Caco-2 (cell line): ENCODE measurements at regions not wholly inside any gene's neighbourhood (a gene's known extent, or its start where the extent isn't known, plus 50 kb on each side); places are given as distances from the start of the nearest gene placed in this dataset.
"Not testable (repeated sequence)": the region's sequence is repeated elsewhere in the genome, so short reads cannot be mapped to it uniquely, and the experiment has no call there.

Source experiments
- BruUV-seq: library from RNA; stranded (reverse); fragments of 400-500 nt; replicated peaks from 2 replicates; lab custom pipeline; 2021; lab: Mats Ljungman, UMichigan
- CTCF ChIA-PET: fragments of 300-600 bp; sonication (Branson Sonifier 250); formaldehyde crosslinking; loops from one replicate; lab custom pipeline; 2022; ENCODE audit warnings: antibody characterized with exemption; lab: Charles Lee
- POLR2A ChIA-PET: fragments of 300-600 bp; sonication (Branson Sonifier 250); formaldehyde crosslinking; loops from one replicate; lab custom pipeline; 2022; ENCODE audit warnings: antibody characterized with exemption; lab: Charles Lee
- DNase-seq, 2 experiments: peaks; one replicate each; pipeline versions ENCODE4 v3.0.0 to v3.0.0-alpha.2; 2020 to 2022
- H3K27me3 ChIP-seq: replicated peaks from 2 replicates; pipeline ENCODE4 v1.6.0; 2011; ENCODE audit warnings: low read length; ENCODE audit not compliant: control insufficient read depth, insufficient read depth
- H3K36me3 ChIP-seq: 2 replicates; pipeline ENCODE4 v1.5.1; 2011; ENCODE audit warnings: low read length; ENCODE audit not compliant: control insufficient read depth, insufficient read depth
- H3K4me1 ChIP-seq: fragments of 250-450 bp; sonication (Bioruptor Pico); 2 replicates; pipeline ENCODE4 v1.5.1; 2020; ENCODE audit warnings: mild to moderate bottlenecking
- H3K4me3 ChIP-seq: 2 replicates; pipeline ENCODE4 v1.5.1; 2011; ENCODE audit warnings: low read depth, mild to moderate bottlenecking, control low read depth, low read length
- H3K9me3 ChIP-seq: fragments of 250-450 bp; sonication (Bioruptor Pico); 2 replicates; pipeline ENCODE4 v1.5.1; 2020; ENCODE audit warnings: mild to moderate bottlenecking, moderate library complexity
- H3K27ac Mint-ChIP-seq: one replicate; pipeline ENCODE4 v1.8.0; 2022; ENCODE audit warnings: mixed read lengths; ENCODE audit not compliant: unreplicated experiment
- H3K27me3 Mint-ChIP-seq: one replicate; pipeline ENCODE4 v1.8.0; 2022; ENCODE audit warnings: mixed read lengths; ENCODE audit not compliant: insufficient read depth, unreplicated experiment
- H3K36me3 Mint-ChIP-seq: one replicate; pipeline ENCODE4 v1.8.0; 2022; ENCODE audit warnings: mild to moderate bottlenecking, mixed read lengths; ENCODE audit not compliant: insufficient read depth, unreplicated experiment
- H3K4me1 Mint-ChIP-seq: one replicate; pipeline ENCODE4 v1.8.0; 2022; ENCODE audit warnings: low read depth, mixed read lengths; ENCODE audit not compliant: unreplicated experiment
- H3K4me3 Mint-ChIP-seq: one replicate; pipeline ENCODE4 v1.8.0; 2022; ENCODE audit warnings: mild to moderate bottlenecking, moderate library complexity, mixed read lengths; ENCODE audit not compliant: unreplicated experiment
- H3K9me3 Mint-ChIP-seq: one replicate; pipeline ENCODE4 v1.8.0; 2022; ENCODE audit warnings: mixed read lengths; ENCODE audit not compliant: unreplicated experiment
- intact Hi-C: fragments of 100-400 bp; cut with micrococcal nuclease; formaldehyde crosslinking; loops from one replicate; pipeline ENCODE4 v1.10.0; 2022; ENCODE audit not compliant: unreplicated experiment
- TF ChIP-seq, protein P1 (sequence below), 2 experiments: fragments of 200-600 bp in 1 of 2; IDR thresholded peaks; 1 replicate in 1 of 2; 2 replicates in 1 of 2; pipeline versions ENCODE4 v1.5.1 to v1.8.0; 2011 to 2022; ENCODE audit warnings: antibody characterized with exemption in 1 of 2, control low read depth in 1 of 2, inconsistent platforms in 1 of 2, low read depth in 1 of 2, low read length in 1 of 2, mild to moderate bottlenecking in 1 of 2, moderate library complexity in 1 of 2; ENCODE audit not compliant: insufficient read depth in 1 of 2, severe bottlenecking in 1 of 2, unreplicated experiment in 1 of 2

DNA sequence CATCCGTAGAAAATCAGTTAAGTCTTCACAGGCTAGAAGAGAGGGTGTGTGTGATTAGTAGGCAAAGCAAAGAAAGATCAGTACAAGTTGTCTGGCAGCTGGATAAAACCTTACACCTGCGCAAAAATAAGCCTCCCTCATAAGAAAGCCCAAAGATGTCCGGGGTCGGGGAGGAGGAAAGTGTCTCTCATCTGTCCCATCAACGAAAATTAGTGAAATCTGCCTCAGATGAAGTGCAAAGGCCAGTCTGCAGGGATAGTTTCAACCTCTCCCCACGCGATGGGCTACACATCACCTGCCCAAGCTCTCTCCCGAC is 333.9 kb downstream of the SRGAP2C start:
- Mint-ChIP-seq H3K36me3 (no peaks in the 10 kb centered on the region), H3K27ac (no peak overlapping the region)
- intact Hi-C loops, result no loop called here

DNA sequence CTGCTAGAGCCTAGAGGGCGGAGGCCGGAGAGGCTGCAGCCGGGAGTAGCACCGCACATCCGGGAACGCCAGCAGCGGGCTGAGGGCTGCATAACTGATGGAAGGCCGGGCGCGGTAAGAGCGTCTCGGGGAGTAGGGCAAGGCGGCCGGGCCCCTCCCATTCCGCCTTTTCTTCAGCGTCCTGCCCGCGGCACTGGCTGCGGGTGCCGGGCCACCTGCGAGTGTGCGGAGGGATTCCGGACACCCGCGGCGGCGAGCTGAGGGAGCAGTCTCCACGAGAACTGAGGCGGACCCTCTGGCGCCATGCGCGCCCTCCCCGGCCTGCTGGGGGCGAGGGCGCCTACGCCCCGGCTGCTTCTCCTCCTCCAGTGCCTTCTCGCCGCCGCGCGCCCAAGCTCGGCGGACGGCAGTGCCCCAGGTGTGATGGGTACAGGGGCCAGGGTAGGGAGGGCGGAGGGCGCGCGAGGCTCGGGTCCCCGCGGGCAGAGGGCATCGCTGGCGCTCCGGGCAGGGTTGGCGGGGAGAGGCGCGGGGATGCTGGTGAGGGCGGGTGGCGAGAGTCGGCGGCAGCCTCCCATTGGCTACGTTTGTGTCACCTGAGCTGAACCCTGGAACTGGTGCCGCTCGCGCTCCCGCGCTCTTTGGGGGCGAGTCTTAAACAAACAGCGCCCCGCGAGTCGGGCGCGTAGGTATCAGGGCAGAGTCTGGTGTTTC is 334.4 kb downstream of the SRGAP2C start:
- Mint-ChIP-seq H3K27ac (no peak overlapping the region), H3K4me3 (no peak overlapping the region), H3K4me1 (no peaks in the 10 kb centered on the region), H3K36me3 (no peaks in the 10 kb centered on the region), H3K9me3 (no peaks in the 10 kb centered on the region), H3K27me3 (no peaks in the 10 kb centered on the region)
- H3K27me3 ChIP-seq, result no peaks in the 10 kb centered on the region
- no TSS peak for BruUV-seq
- H3K9me3 ChIP-seq, result no peaks in the 10 kb centered on the region
- no peaks in the 10 kb centered on the region for H3K4me1 ChIP-seq
- H3K4me3 ChIP-seq, result no peak overlapping the region
- no peaks in the 10 kb centered on the region for H3K36me3 ChIP-seq
- intact Hi-C loops, result no loop called here
- DNase-seq, result no peak
- POLR2A ChIA-PET, result no interaction called here
- CTCF ChIA-PET, result no interaction called here
- TF ChIP-seq, protein P1, sequence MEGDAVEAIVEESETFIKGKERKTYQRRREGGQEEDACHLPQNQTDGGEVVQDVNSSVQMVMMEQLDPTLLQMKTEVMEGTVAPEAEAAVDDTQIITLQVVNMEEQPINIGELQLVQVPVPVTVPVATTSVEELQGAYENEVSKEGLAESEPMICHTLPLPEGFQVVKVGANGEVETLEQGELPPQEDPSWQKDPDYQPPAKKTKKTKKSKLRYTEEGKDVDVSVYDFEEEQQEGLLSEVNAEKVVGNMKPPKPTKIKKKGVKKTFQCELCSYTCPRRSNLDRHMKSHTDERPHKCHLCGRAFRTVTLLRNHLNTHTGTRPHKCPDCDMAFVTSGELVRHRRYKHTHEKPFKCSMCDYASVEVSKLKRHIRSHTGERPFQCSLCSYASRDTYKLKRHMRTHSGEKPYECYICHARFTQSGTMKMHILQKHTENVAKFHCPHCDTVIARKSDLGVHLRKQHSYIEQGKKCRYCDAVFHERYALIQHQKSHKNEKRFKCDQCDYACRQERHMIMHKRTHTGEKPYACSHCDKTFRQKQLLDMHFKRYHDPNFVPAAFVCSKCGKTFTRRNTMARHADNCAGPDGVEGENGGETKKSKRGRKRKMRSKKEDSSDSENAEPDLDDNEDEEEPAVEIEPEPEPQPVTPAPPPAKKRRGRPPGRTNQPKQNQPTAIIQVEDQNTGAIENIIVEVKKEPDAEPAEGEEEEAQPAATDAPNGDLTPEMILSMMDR (IDR thresholded peaks at IDR 0.05; ENCODE audit: insufficient read depth in 1 of 2, low read depth in 1 of 2, low read length in 1 of 2, severe bottlenecking in 1 of 2, unreplicated experiment in 1 of 2), result no peak

More for the DNA sequence above, 333.9 kb downstream of the SRGAP2C start:
- no peaks in the 10 kb centered on the region for H3K9me3 ChIP-seq
- no peaks in the 10 kb centered on the region for H3K27me3 ChIP-seq
- H3K4me1 ChIP-seq, result no peaks in the 10 kb centered on the region
- POLR2A ChIA-PET, result no interaction called here
- H3K9me3 Mint-ChIP-seq, result no peaks in the 10 kb centered on the region
- no TSS peak for BruUV-seq
- H3K4me1 Mint-ChIP-seq, result no peaks in the 10 kb centered on the region
- TF ChIP-seq, protein P1 (IDR thresholded peaks at IDR 0.05; ENCODE audit: insufficient read depth in 1 of 2, low read depth in 1 of 2, low read length in 1 of 2, severe bottlenecking in 1 of 2, unreplicated experiment in 1 of 2), result no peak
- no peaks in the 10 kb centered on the region for H3K36me3 ChIP-seq
- no peak for DNase-seq
- CTCF ChIA-PET, result no interaction called here
- H3K4me3 ChIP-seq, result no peak overlapping the region
- H3K27me3 Mint-ChIP-seq, result no peaks in the 10 kb centered on the region
- no peak overlapping the region for H3K4me3 Mint-ChIP-seq

DNA sequence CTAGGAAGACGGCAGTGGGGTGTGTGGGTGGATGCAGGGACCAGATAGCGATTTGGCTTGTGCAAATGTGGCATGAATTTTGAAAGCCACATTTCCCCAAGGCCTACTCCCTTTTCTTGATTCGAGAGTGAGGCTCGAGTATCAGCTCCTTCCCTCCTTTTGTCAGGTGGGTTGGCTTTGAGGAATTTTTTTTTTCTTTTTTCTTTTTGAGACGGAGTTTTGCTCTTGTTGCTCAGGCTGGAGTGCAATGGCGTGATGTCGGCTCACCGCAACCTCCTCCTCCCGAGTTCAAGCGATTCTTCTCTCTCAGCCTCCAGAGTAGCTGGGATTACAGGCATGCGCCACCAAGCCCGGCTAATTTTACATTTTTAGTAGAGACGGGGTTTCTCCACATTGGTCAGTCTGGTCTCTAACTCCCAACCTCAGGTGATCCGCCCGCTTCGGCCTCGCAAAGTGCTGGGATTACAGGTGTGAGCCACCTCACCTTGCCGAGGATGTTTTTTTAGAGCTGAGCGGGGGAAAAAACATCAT is 335.0 kb downstream of the SRGAP2C start:
- H3K4me3 ChIP-seq, H3K4me3 Mint-ChIP-seq, DNase-seq, POLR2A ChIA-PET, BruUV-seq, H3K27ac Mint-ChIP-seq, CTCF ChIA-PET, H3K9me3 ChIP-seq, H3K36me3 ChIP-seq, intact Hi-C loops, H3K27me3 Mint-ChIP-seq, H3K27me3 ChIP-seq, H3K36me3 Mint-ChIP-seq, H3K4me1 ChIP-seq, H3K4me1 Mint-ChIP-seq, H3K9me3 Mint-ChIP-seq: not testable (repeated sequence)
